Liver (tissue), 3 donors: ENCODE measurements at regions not wholly inside any gene's neighbourhood (a gene's known extent, or its start where the extent isn't known, plus 50 kb on each side); places are given as distances from the start of the nearest gene placed in this dataset.

Experiments
- ATF3 ChIP-seq: IDR thresholded peaks from 2 replicates; pipeline ENCODE4 v1.6.1; 2016; ENCODE audit warnings: antibody characterized with exemption
- CTCF ChIP-seq: fragments of 150-350 bp; IDR thresholded peaks from 2 replicates; pipeline ENCODE4 v1.5.1; 2017; ENCODE audit warnings: improper control_type of control experiment, low read depth, low read length; ENCODE audit not compliant: missing input control
- FOXA1 ChIP-seq: IDR thresholded peaks from 2 replicates; pipeline ENCODE4 v1.6.1; 2016; ENCODE audit warnings: antibody characterized with exemption
- HNF4G ChIP-seq: IDR thresholded peaks from 2 replicates; pipeline ENCODE4 v1.6.1; 2016; ENCODE audit warnings: antibody characterized with exemption
- RAD21 ChIP-seq, 2 donors: IDR thresholded peaks; 2 replicates each; pipeline ENCODE4 v1.6.1; 2016; ENCODE audit warnings: antibody characterized with exemption in 2 of 2, mild to moderate bottlenecking in 2 of 2
- REST ChIP-seq: IDR thresholded peaks from 2 replicates; pipeline ENCODE4 v1.6.1; 2016; ENCODE audit warnings: antibody characterized with exemption, mild to moderate bottlenecking
- SP1 ChIP-seq: IDR thresholded peaks from 2 replicates; pipeline ENCODE4 v1.6.1; 2018; ENCODE audit warnings: antibody characterized with exemption, mild to moderate bottlenecking
- TAF1 ChIP-seq: conservative IDR thresholded peaks from 2 replicates; pipeline ENCODE4 v1.6.1; 2016; ENCODE audit warnings: antibody characterized with exemption, mild to moderate bottlenecking
- YY1 ChIP-seq: IDR thresholded peaks from 2 replicates; pipeline ENCODE4 v1.6.1; 2016; ENCODE audit warnings: antibody characterized with exemption, mild to moderate bottlenecking
- donor health status: healthy.
- donor health status: healthy.

GRCh38 chr14:97603201-97603600, 806.0 kb downstream of the VRK1 start:
- TF ChIP-seq CTCF (no peak), REST (no peak), FOXA1 (no peak), TAF1 (no peak), ATF3 (no peak), RAD21 (IDR thresholded peaks at IDR 0.05) (no peak), HNF4G (no peak), YY1 (no peak), SP1 (no peak)
